Endothelial cell of umbilical vein (primary cell): ENCODE measurements at regions not wholly inside any gene's neighbourhood (a gene's known extent, or its start where the extent isn't known, plus 50 kb on each side); places are given as distances from the start of the nearest gene placed in this dataset.

Source experiments
- BruUV-seq: library from RNA; stranded (reverse); fragments of 400-500 nt; replicated peaks from 2 replicates; lab custom pipeline; 2021; lab: Mats Ljungman, UMichigan
- CTCF ChIA-PET: fragments of 300-600, 350-600 bp; sonication (Branson Sonifier 250); formaldehyde crosslinking; loops from one replicate; lab custom pipeline; 2021; ENCODE audit warnings: antibody characterized with exemption, inconsistent platforms; lab: Charles Lee
- POLR2A ChIA-PET: fragments of 300-600, 350-600 bp; sonication (Branson Sonifier 250); formaldehyde crosslinking; loops from one replicate; lab custom pipeline; 2021; ENCODE audit warnings: antibody characterized with exemption, inconsistent platforms; lab: Charles Lee
- DNase-seq: peaks from one replicate; pipeline ENCODE4 v3.0.0-alpha.2; 2011; ENCODE audit warnings: low read depth, low spot score
- FAIRE-seq: peaks from 2 replicates; lab custom pipeline; 2011; peaks lifted over from hg19 to GRCh38; lab: Jason Lieb, UNC
- H2AFZ ChIP-seq: 2 replicates; pipeline ENCODE4 v1.6.0; 2012; ENCODE audit warnings: low read depth, low read length, control low read depth, inconsistent platforms
- H3K27ac ChIP-seq: 2 replicates; pipeline ENCODE4 v1.5.1; 2011; ENCODE audit warnings: low read depth, mild to moderate bottlenecking, control low read depth, low read length, moderate library complexity; ENCODE audit not compliant: insufficient read depth
- H3K27me3 ChIP-seq, 2 experiments: 2 replicates each; pipeline versions ENCODE4 v1.6.0 to v1.6.1; 2011; ENCODE audit warnings: low read length in 2 of 2, mixed read lengths in 1 of 2; ENCODE audit not compliant: control insufficient read depth in 2 of 2, insufficient read depth in 2 of 2
- H3K36me3 ChIP-seq, 2 experiments: 2 replicates in 1 of 2; 3 replicates in 1 of 2; pipeline ENCODE4 v1.5.1; 2011; ENCODE audit warnings: low read length in 2 of 2, mild to moderate bottlenecking in 1 of 2, moderate library complexity in 1 of 2; ENCODE audit not compliant: control insufficient read depth in 2 of 2, insufficient read depth in 2 of 2; ENCODE audit errors: extremely low read depth in 1 of 2
- H3K4me1 ChIP-seq: 3 replicates; pipeline ENCODE4 v1.5.1; 2011; ENCODE audit warnings: mild to moderate bottlenecking, low read length; ENCODE audit not compliant: control insufficient read depth, insufficient read depth; ENCODE audit errors: extremely low read depth
- H3K4me2 ChIP-seq: 2 replicates; pipeline ENCODE4 v1.6.1; 2011; ENCODE audit warnings: low read length, control low read depth, mixed read lengths; ENCODE audit not compliant: insufficient read depth
- H3K4me3 ChIP-seq, 3 experiments: fragments of 200-600 bp in 1 of 3; sonication (generic), shearing (Covaris generic) in 1 of 3; replicated peaks in 1 of 3; 2 replicates each; pipeline ENCODE4 v1.5.1; 2011 to 2016; ENCODE audit warnings: control low read depth in 3 of 3, low read length in 3 of 3, mild to moderate bottlenecking in 2 of 3, inconsistent platforms in 1 of 3, low read depth in 1 of 3, moderate library complexity in 1 of 3; ENCODE audit not compliant: insufficient read depth in 1 of 3
- H3K79me2 ChIP-seq: 2 replicates; pipeline ENCODE4 v1.6.0; 2012; ENCODE audit warnings: low read length, inconsistent platforms; ENCODE audit not compliant: control insufficient read depth, insufficient read depth
- H3K9ac ChIP-seq: replicated peaks from 2 replicates; pipeline ENCODE3; 2011; ENCODE audit warnings: low read length, control low read depth; ENCODE audit not compliant: insufficient read depth; ENCODE audit errors: extremely low read depth
- H3K9me1 ChIP-seq: replicated peaks from 3 replicates; pipeline ENCODE4 v1.6.0; 2011; ENCODE audit warnings: mild to moderate bottlenecking, low read length; ENCODE audit not compliant: control insufficient read depth, insufficient read depth; ENCODE audit errors: extremely low read depth
- H3K9me3 ChIP-seq: replicated peaks from 2 replicates; pipeline ENCODE4 v1.5.1; 2012; ENCODE audit warnings: low read length, inconsistent platforms; ENCODE audit not compliant: control insufficient read depth, insufficient read depth
- H4K20me1 ChIP-seq: replicated peaks from 2 replicates; pipeline ENCODE3; 2011; ENCODE audit warnings: mild to moderate bottlenecking, low read length; ENCODE audit not compliant: control insufficient read depth, insufficient read depth; ENCODE audit errors: extremely low read depth
- EZH2 ChIP-seq: IDR thresholded peaks from 2 replicates; pipeline ENCODE4 v1.6.1; 2012; ENCODE audit warnings: borderline replicate concordance, low read depth, mild to moderate bottlenecking, moderate library complexity, low read length, inconsistent platforms; ENCODE audit not compliant: severe bottlenecking
- FOS ChIP-seq: IDR thresholded peaks from 2 replicates; pipeline ENCODE4 v1.6.1; 2011; ENCODE audit warnings: mild to moderate bottlenecking, low read length, moderate library complexity, borderline replicate concordance; ENCODE audit not compliant: insufficient read depth
- GATA2 ChIP-seq: IDR thresholded peaks from 2 replicates; pipeline ENCODE4 v1.7.0; 2011; ENCODE audit warnings: low read depth, mild to moderate bottlenecking, moderate library complexity, mixed read lengths, low read length; ENCODE audit not compliant: insufficient read length, insufficient read depth
- JUN ChIP-seq: IDR thresholded peaks from 2 replicates; pipeline ENCODE4 v1.6.1; 2011; ENCODE audit warnings: borderline replicate concordance, low read depth; ENCODE audit not compliant: insufficient read length, insufficient read depth
- MYC ChIP-seq: IDR thresholded peaks from one replicate; pipeline ENCODE4 v1.6.1; 2011; ENCODE audit warnings: mild to moderate bottlenecking, low read depth, low read length
- POLR2A ChIP-seq: IDR thresholded peaks from 2 replicates; pipeline ENCODE4 v1.6.1; 2012; ENCODE audit warnings: low read depth, mild to moderate bottlenecking, control low read depth, low read length
- POLR2AphosphoS5 ChIP-seq: IDR thresholded peaks from 2 replicates; pipeline ENCODE4 v1.6.1; 2012; ENCODE audit warnings: low read depth, mild to moderate bottlenecking, control low read depth, low read length, moderate library complexity; ENCODE audit not compliant: insufficient read depth
- dilution Hi-C: fragments of 300-500 bp; cut with MboI; formaldehyde crosslinking; loops from one replicate; pipeline ENCODE4 v1.15.0; 2019; ENCODE audit warnings: low sequenced_read_pairs; ENCODE audit not compliant: extremely low pct_ligation_motif_present
- intact Hi-C: fragments of 100-400 bp; cut with micrococcal nuclease; formaldehyde crosslinking; loops from one replicate; pipeline ENCODE4 v1.10.0; 2022
- TF ChIP-seq, protein P1 (sequence below), 2 donors: IDR thresholded peaks; 1 replicate in 1 of 2; 2 replicates in 1 of 2; pipeline ENCODE4 v1.5.1; 2011; ENCODE audit warnings: low read length in 2 of 2, mild to moderate bottlenecking in 2 of 2, moderate library complexity in 2 of 2, control low read depth in 1 of 2, inconsistent platforms in 1 of 2, low read depth in 1 of 2; ENCODE audit not compliant: insufficient read depth in 1 of 2; ENCODE audit errors: extremely low read depth in 1 of 2
- TF ChIP-seq, protein P2 (sequence below): IDR thresholded peaks from 2 replicates; pipeline ENCODE4 v1.6.1; 2011; ENCODE audit not compliant: insufficient read depth, insufficient read length

GRCh38 chr10:42954766-42955492 lies 121.9 kb upstream of the RET start:
- Histone ChIP-seq H3K79me2 (no peaks in the 10 kb centered on the region), H2AFZ (no peak overlapping the region), H3K27me3 (peaks cover 0 to 3% of the 10 kb centered on the region in 2 experiments), H3K9ac (no peak overlapping the region), H3K4me3 (no peak overlapping the region), H3K4me1 (no peaks in the 10 kb centered on the region), H3K9me3 (no peaks in the 10 kb centered on the region), H3K9me1 (no peaks in the 10 kb centered on the region), H3K4me2 (no peak overlapping the region), H3K36me3 (no peaks in the 10 kb centered on the region), H4K20me1 (no peaks in the 10 kb centered on the region), H3K27ac (no peak overlapping the region)
- FAIRE-seq (no peak), DNase-seq (no peak)
- BruUV-seq, result no TSS peak
- intact Hi-C loops, result no loop called here
- ChIA-PET CTCF (no interaction called here), POLR2A (no interaction called here)
- TF ChIP-seq, protein P1, sequence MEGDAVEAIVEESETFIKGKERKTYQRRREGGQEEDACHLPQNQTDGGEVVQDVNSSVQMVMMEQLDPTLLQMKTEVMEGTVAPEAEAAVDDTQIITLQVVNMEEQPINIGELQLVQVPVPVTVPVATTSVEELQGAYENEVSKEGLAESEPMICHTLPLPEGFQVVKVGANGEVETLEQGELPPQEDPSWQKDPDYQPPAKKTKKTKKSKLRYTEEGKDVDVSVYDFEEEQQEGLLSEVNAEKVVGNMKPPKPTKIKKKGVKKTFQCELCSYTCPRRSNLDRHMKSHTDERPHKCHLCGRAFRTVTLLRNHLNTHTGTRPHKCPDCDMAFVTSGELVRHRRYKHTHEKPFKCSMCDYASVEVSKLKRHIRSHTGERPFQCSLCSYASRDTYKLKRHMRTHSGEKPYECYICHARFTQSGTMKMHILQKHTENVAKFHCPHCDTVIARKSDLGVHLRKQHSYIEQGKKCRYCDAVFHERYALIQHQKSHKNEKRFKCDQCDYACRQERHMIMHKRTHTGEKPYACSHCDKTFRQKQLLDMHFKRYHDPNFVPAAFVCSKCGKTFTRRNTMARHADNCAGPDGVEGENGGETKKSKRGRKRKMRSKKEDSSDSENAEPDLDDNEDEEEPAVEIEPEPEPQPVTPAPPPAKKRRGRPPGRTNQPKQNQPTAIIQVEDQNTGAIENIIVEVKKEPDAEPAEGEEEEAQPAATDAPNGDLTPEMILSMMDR (IDR thresholded peaks at IDR 0.05; ENCODE audit: extremely low read depth in 1 of 2, insufficient read depth in 1 of 2, low read depth in 1 of 2, low read length in 2 of 2), result no peak
- no peak for TF ChIP-seq MYC
- TF ChIP-seq, protein P2, sequence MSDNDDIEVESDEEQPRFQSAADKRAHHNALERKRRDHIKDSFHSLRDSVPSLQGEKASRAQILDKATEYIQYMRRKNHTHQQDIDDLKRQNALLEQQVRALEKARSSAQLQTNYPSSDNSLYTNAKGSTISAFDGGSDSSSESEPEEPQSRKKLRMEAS, result no peak
- TF ChIP-seq POLR2A, result no peak
- no peak for TF ChIP-seq EZH2
- TF ChIP-seq GATA2, result no peak
- no peak for TF ChIP-seq POLR2AphosphoS5
- no peak for TF ChIP-seq FOS
- no peak for TF ChIP-seq JUN
- dilution Hi-C loops, result no loop called here
